ENCODE measurements at regions not wholly inside any gene's neighbourhood (a gene's known extent, or its start where the extent isn't known, plus 50 kb on each side); places are given as distances from the start of the nearest gene placed in this dataset.

DNA sequence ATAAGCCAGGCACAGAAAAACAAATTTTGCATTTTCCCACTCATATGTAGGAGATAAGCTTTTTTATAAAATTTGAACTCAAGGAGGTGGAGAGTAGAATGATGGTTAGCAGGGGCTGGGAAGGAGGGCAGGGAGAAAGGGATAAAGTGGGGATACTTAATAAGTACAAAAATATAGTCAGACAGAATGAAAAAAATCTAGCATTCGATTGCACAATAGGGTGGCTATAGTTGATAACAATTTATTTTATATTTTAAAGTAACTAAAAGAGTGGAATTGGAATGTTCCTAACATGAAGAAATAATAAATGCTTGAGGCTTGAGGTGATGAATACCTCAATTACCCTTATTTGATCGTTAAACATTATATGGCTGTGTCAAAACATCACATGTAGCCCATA lies 415.7 kb upstream of the STEAP1 start:
- TF ChIP-seq, protein P1, sequence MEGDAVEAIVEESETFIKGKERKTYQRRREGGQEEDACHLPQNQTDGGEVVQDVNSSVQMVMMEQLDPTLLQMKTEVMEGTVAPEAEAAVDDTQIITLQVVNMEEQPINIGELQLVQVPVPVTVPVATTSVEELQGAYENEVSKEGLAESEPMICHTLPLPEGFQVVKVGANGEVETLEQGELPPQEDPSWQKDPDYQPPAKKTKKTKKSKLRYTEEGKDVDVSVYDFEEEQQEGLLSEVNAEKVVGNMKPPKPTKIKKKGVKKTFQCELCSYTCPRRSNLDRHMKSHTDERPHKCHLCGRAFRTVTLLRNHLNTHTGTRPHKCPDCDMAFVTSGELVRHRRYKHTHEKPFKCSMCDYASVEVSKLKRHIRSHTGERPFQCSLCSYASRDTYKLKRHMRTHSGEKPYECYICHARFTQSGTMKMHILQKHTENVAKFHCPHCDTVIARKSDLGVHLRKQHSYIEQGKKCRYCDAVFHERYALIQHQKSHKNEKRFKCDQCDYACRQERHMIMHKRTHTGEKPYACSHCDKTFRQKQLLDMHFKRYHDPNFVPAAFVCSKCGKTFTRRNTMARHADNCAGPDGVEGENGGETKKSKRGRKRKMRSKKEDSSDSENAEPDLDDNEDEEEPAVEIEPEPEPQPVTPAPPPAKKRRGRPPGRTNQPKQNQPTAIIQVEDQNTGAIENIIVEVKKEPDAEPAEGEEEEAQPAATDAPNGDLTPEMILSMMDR (IDR thresholded peaks at IDR 0.05): no peak
- no peak for TF ChIP-seq POLR2A (IDR thresholded peaks at IDR 0.05)

Measured in prostate gland (tissue), 2 donors.